Stimulated activated CD4-positive, alpha-beta T cell treated with anti-CD3 and anti-CD28 coated beads, TNF-alpha, amount 100 ng/mL, for 1 hour (primary cell): ENCODE measurements at regions not wholly inside any gene's neighbourhood (a gene's known extent, or its start where the extent isn't known, plus 50 kb on each side); places are given as distances from the start of the nearest gene placed in this dataset.

Source experiments
- DNase-seq, 3 donors: peaks; one replicate each; pipeline ENCODE4 v3.0.0-alpha.2; 2020; ENCODE audit warnings: low read depth in 3 of 3, low spot score in 1 of 3

GRCh38 chr9:16128003-16128402, 575.2 kb downstream of the CCDC171 start:
- DNase-seq = no peak

- no peak for DNase-seq
Measured at GRCh38 chr9:16131264-16131663, 578.4 kb downstream of the CCDC171 start.

GRCh38 chr9:16132513-16132912, 579.7 kb downstream of the CCDC171 start:
- no peak for DNase-seq

- DNase-seq = no peak
Measured at GRCh38 chr9:16133032-16133431, 580.2 kb downstream of the CCDC171 start.

- DNase-seq = no peak
Measured at GRCh38 chr9:16133556-16134227, 580.8 kb downstream of the CCDC171 start.

- no peak for DNase-seq
Measured at GRCh38 chr9:16134351-16134750, 581.5 kb downstream of the CCDC171 start.

GRCh38 chr9:16135968-16136367, 583.1 kb downstream of the CCDC171 start:
- no peak for DNase-seq

GRCh38 chr9:16136451-16136850, 583.6 kb downstream of the CCDC171 start:
- no peak for DNase-seq

GRCh38 chr9:16136961-16137360, 584.1 kb downstream of the CCDC171 start:
- DNase-seq = no peak

GRCh38 chr9:16138561-16139491, 586.0 kb downstream of the CCDC171 start:
- no peak for DNase-seq

- no peak for DNase-seq
Measured at GRCh38 chr9:16139774-16140173, 586.9 kb downstream of the CCDC171 start.

GRCh38 chr9:16143310-16143709, 590.5 kb downstream of the CCDC171 start:
- DNase-seq = no peak

- no peak for DNase-seq
Measured at GRCh38 chr9:16143947-16144890, 591.4 kb downstream of the CCDC171 start.

- DNase-seq = no peak
Measured at GRCh38 chr9:16145196-16145950, 592.5 kb downstream of the CCDC171 start.

GRCh38 chr9:16147726-16148125, 594.9 kb downstream of the CCDC171 start:
- DNase-seq = no peak

- DNase-seq = no peak
Measured at GRCh38 chr9:16150501-16150900, 597.7 kb downstream of the CCDC171 start.

GRCh38 chr9:16150938-16151650, 598.3 kb downstream of the CCDC171 start:
- DNase-seq = no peak

GRCh38 chr9:16152276-16153101, 599.6 kb downstream of the CCDC171 start:
- DNase-seq = no peak

GRCh38 chr9:16153221-16153620, 600.4 kb downstream of the CCDC171 start:
- DNase-seq = no peak
